Activated CD4-positive, CD25-positive, alpha-beta regulatory T cell treated with anti-CD3 and anti-CD28 coated beads, Interleukin-2, amount 50 U/mL, for 72 hours (primary cell): ENCODE measurements at regions not wholly inside any gene's neighbourhood (a gene's known extent, or its start where the extent isn't known, plus 50 kb on each side); places are given as distances from the start of the nearest gene placed in this dataset.

ENCODE experiments used
- DNase-seq: peaks from one replicate; pipeline ENCODE4 v3.0.0; 2021

GRCh38 chr1:47555841-47556560 is 118.2 kb downstream of the FOXD2 start:
- DNase-seq, result no peak

- no peak for DNase-seq
Observed at GRCh38 chr1:47557066-47557465, 119.2 kb downstream of the FOXD2 start.

GRCh38 chr1:47558601-47559593 is 121.1 kb downstream of the FOXD2 start:
- DNase-seq, result no peak

- DNase-seq, result no peak
Observed at GRCh38 chr1:47559944-47560695, 122.3 kb downstream of the FOXD2 start.

GRCh38 chr1:47561523-47562007 is 123.7 kb downstream of the FOXD2 start:
- DNase-seq, result no peak

- DNase-seq, result no peak
Observed at GRCh38 chr1:47562147-47562546, 124.3 kb downstream of the FOXD2 start.

- DNase-seq, result no peak
Observed at GRCh38 chr1:47562799-47563198, 125.0 kb downstream of the FOXD2 start.

- no peak for DNase-seq
Observed at GRCh38 chr1:47563201-47563600, 125.4 kb downstream of the FOXD2 start.

GRCh38 chr1:47564570-47564969 is 126.7 kb downstream of the FOXD2 start:
- no peak for DNase-seq

- no peak for DNase-seq
Observed at GRCh38 chr1:47565092-47565491, 127.2 kb downstream of the FOXD2 start.

- DNase-seq, result no peak
Observed at GRCh38 chr1:47565676-47566075, 127.8 kb downstream of the FOXD2 start.

- no peak for DNase-seq
Observed at GRCh38 chr1:47568763-47569162, 130.9 kb downstream of the FOXD2 start.

- DNase-seq, result no peak
Observed at GRCh38 chr1:47569261-47569660, 131.4 kb downstream of the FOXD2 start.

GRCh38 chr1:47569681-47570470 is 132.0 kb downstream of the FOXD2 start:
- DNase-seq, result no peak

GRCh38 chr1:47571161-47571560 is 133.3 kb downstream of the FOXD2 start:
- DNase-seq, result no peak

GRCh38 chr1:47571952-47572351 is 134.1 kb downstream of the FOXD2 start:
- DNase-seq, result no peak

GRCh38 chr1:47572731-47573430 is 135.0 kb downstream of the FOXD2 start:
- no peak for DNase-seq

- no peak for DNase-seq
Observed at GRCh38 chr1:47574451-47575165, 136.8 kb downstream of the FOXD2 start.

- DNase-seq, result no peak
Observed at GRCh38 chr1:47575855-47576757, 138.3 kb downstream of the FOXD2 start.

GRCh38 chr1:47576758-47577115 is 138.9 kb downstream of the FOXD2 start:
- DNase-seq, result no peak
